ENCODE measurements at regions not wholly inside any gene's neighbourhood (a gene's known extent, or its start where the extent isn't known, plus 50 kb on each side); places are given as distances from the start of the nearest gene placed in this dataset.
"Not testable (repeated sequence)": the region's sequence is repeated elsewhere in the genome, so short reads cannot be mapped to it uniquely, and the experiment has no call there.

- DNase-seq: no peak
These were observed 1080.7 kb upstream of the CELF4 start for GRCh38 chr18:38646296-38646695.

DNA sequence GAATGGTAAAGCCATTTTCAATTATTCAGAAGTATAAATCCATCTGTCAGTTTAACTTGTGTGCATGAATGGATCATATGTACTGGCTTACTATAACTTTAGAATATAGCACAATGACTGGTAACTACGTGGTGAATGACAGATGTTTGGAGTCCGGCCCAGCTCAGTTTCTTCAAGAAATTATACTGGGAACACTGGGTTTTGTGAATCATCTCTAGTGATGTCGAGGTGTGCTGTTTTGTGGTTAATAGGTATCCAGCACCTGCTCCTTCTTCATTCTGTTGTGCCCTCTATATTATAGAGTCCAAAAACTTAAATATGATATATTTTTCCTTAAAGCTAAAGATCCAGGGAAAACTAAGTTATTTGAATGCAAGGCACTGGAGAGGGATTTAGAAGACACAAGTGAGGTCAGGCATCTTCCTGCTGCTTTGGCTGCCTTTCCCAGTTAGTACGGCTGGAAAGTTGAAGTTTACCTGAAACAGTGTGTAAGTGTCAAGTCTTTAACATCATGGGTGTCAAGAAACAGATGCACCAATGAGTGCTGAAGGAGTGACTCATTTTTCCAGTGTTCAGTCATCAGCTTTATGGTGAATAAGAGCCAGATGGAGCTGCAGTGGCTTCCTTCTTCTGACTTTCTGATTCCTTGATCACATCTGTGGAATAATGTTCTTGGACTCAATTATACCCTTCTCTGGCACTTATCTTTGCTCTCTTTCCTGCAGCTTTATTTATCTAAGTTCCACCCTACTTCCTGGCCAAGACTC, 1079.5 kb upstream of the CELF4 start:
- no peak for DNase-seq

DNA sequence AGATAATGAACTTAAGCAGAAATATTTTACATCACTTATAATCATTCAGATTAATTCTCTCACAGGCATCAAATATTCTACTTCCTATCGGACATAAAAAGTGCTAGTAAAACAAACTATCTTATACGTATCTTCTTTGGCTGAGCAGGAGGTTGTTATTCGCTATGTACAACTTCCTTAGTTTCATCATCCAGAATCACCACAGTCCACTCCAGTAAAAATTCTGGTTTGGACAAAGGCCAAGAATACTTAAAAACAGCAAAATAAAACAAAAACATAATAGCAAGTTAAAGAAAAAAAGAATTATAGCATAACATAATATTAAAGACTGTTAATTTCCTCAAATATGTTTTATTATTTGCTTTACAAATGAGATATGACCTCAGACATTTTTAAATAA, 1077.1 kb upstream of the CELF4 start:
- no peak for DNase-seq

DNA sequence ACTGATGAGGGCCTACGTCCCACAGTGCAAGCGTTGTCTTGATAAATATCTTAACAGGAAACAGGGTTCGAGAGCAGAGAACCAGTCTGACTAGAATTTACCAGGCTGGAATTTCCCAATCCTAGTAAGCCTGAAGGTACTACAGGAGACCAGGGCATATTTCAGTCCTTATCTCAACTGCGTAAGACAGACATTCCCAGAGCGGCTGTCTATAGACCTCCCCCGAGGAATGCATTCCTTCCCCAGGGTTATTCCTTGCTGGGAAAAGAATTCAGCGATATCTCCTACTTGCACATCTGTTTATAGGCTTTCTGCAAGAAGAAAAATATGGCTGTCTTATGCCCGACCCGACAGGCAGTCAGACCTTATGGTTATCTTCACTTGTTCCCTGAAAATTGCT, 1074.1 kb upstream of the CELF4 start:
- not testable (repeated sequence) for DNase-seq

DNA sequence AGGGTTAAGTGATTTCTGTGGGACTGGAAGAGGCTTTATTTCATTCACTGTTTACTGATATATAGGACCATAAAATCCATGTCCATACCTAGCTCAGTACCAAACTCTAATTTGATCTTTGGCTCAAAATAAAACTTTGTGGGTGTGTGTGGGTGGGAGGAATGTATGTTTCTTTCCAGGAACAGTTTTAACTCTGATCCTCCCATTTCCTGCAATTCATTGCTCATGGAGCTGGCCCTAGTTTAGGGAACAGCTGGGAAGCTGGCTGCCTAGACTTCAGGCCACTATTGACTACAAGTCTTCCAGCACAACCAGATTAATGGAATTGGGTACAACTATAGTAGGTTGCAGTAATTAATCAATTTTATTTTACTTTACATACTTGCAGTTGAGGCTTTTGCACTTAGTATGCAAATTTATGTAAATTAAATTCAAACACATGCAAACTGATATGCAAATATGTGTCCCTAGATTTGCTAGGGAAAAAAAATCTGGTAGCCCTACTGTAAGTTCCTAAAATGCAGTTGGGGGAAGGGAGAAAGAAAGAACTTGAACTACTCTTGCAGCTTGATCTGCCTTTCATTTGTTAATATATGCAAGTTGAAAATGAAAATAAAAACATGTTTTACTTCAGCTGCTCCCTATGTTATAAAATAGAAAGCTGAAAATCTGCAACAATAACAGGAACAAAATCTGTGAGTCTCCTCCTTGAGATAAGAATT, 1070.3 kb upstream of the CELF4 start:
- DNase-seq: no peak

DNA sequence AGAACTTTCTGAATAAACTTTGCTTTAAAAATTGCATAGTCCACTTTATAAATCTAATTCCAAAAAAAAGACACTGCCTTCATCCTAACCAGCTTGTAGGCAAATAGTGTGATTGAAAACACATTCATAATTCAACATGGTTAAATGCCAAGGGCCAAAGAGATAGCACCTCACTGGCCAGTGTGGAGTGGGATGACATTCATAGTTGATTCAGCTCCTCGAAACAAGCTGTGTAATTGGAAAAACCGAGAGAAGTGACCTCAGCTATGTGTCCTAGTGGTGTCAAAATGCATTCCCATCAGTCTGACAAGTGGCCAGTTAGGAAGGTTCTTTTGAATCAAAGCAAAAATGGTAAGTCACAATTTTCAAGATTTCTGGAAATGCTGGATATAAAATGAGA, 1068.5 kb upstream of the CELF4 start:
- DNase-seq: no peak

GRCh38 chr18:38633333-38633732, 1067.7 kb upstream of the CELF4 start:
- no peak for DNase-seq

DNA sequence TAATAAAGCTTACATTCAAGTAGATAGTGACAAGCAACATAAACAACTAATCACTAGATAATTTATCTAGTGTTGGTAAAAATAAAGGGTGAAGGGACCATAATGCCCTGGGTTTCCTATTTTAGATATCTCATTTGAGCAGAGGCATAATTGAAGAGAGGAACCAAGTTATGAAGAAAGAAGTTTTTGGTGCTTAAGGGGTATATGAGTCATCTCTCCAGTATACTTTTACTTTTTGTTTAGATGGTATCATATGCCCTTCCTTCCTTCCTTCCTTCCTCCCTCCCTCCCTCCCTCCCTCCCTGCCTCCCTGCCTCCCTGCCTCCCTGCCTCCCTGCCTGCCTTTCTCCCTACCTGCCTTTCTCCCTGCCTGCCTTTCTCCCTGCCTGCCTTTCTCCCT, 1053.5 kb upstream of the CELF4 start:
- DNase-seq: no peak

DNA sequence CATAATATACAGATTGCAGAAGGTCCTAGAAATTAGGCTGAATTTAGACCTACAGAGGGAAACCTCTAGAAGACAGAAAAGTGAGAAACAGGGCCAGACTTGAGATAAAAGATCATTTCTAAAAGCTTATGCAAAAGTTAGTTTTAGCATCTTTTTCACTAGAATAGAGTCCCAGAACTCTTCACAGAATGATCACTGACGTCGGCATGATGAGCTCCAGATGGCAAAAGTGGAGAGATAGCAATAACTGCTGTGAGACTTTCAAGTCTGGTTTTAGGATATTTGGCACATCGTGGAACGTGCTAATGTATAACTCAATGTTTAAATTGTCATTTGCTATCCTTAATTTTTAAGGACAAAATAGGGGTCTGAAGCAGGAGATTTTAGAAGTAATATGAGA, 1050.7 kb upstream of the CELF4 start:
- DNase-seq: no peak

DNA sequence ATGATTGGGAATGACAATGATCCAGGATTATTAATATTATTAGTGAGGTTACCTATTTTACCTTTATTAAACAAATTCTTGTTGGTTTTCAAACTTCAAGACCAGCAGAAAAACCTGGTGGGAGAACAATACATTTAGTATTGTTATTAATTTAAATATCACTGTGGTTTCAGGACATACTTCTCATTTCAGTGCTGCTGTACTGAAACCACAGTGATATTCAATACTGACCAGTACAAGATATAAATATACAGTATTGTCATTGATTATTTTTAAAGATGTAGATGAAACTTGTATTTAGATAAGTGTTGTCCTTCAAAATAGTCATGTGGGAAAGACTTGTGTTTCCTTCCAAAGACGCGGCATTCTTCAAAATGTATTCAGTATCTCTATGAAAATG, 1047.3 kb upstream of the CELF4 start:
- no peak for DNase-seq

GRCh38 chr18:38611036-38611964, 1045.7 kb upstream of the CELF4 start:
- DNase-seq: peak; percentile 13 to 24

DNA sequence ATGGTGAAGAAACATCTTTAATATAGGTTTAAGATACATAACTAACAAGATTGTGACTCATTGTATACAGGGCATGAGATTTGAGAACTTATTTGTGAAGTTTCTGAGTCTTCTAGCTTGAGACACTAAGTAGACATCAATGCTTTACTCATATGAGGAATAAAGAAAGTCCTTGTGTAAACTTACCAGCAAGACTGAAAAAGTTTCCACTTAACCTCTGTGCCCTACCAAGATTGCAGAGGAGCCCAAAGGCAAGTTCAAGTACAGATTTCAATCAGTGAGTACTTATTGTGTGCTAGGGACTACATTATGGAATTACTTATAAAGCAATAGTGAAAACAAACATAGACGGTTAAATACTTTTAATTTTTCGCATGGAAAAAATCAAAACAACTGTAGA, 1041.2 kb upstream of the CELF4 start:
- DNase-seq: no peak

DNA sequence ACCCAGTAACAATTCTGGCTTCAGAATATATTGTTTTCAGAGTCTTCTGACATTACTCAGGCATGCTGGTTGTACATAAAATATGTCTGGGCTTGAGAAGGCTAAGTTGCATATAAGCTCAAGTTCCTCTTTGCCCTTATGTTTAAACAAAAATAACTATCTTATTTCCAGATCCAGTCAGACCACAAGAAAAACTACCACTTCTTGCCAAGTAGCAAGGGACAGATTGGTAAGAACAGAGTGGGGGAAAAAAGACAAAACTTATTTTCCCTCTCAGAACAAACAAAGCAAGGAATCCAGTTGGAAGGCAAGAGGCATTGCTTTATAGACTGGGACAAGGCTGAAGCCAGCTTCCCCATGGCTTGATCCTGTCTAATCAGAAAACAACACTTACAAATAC, 1036.7 kb upstream of the CELF4 start:
- no peak for DNase-seq

DNA sequence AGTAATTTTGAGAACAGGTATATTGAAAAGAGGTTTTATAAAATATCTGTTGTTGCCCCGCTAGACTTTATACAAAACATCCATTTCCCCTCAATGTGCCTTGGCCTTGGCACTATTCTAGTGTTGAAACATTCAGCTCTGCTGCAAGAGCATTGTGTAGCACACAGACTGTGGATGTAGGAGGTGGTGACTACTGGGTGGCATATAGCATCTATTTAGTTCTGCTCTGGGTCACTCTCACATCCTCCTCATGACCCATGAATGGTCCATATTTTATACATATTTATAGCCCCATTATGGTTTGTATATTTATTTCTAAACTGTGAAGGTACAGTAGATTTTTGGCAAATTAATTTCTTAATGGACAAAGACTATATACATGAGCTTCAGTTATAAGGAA, 1022.0 kb upstream of the CELF4 start:
- no peak for DNase-seq

- DNase-seq: no peak
These were observed 1020.7 kb upstream of the CELF4 start for GRCh38 chr18:38586327-38586726.

- no peak for DNase-seq
These were observed 1014.2 kb upstream of the CELF4 start for GRCh38 chr18:38579764-38580163.

DNA sequence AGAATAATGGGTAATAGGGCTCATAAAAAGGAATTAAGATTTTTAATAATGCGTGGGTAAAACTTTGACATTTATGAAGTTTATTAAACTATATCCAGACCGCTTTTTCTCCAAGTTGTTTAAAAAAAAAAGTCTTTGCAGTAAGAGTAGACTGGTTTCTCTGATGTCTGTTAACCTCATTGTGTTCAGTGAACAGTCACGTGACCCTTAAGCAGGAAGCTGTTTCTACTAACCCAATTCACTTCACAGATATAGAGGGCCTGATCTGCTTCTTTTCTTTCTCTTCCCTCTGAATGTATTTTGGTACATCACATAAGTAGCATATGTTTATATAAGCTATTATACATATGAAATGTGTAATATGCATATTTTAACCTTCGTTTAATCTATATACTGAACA, 1011.3 kb upstream of the CELF4 start:
- no peak for DNase-seq

DNA sequence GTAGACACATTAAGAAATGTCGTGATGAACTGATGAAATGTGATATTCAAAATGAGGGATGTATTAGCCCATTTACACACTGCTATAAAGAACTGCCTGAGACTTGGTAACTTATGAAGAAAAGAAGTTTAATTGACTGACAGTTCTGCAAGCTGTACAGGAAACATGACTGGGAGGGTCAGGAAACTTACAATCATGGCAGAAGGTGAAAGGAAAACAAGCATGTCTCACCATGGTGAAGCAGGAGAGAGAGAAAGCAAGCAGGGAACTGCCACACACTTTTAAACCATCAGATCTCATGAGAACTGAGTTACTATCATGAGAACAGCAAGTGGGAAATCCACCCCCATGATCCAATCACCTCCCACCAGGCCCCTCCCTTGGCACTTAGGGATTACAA, 1010.8 kb upstream of the CELF4 start:
- no peak for DNase-seq

- DNase-seq: no peak
These were observed 1010.0 kb upstream of the CELF4 start for GRCh38 chr18:38575648-38576047.

GRCh38 chr18:38575023-38575422, 1009.4 kb upstream of the CELF4 start:
- no peak for DNase-seq

- DNase-seq: no peak
These were observed 1007.0 kb upstream of the CELF4 start for GRCh38 chr18:38572554-38573111.

GRCh38 chr18:38571651-38572050, 1006.1 kb upstream of the CELF4 start:
- DNase-seq: no peak

GRCh38 chr18:38565513-38565912, 999.9 kb upstream of the CELF4 start:
- no peak for DNase-seq

All from activated CD4-positive, alpha-beta T cell treated with anti-CD3 and anti-CD28 coated beads, Interleukin-2, amount 50 U/mL, for 48 hours (primary cell).